Adrenal gland (tissue), 9 donors: ENCODE measurements at regions not wholly inside any gene's neighbourhood (a gene's known extent, or its start where the extent isn't known, plus 50 kb on each side); places are given as distances from the start of the nearest gene placed in this dataset.

Source experiments
- DNase-seq, 7 donors: peaks; one replicate each; pipeline ENCODE4 v3.0.0-alpha.2; 2019 to 2020
- H3K27ac ChIP-seq, 5 donors: fragments of 200-600 bp; sonication (generic) in 4 of 5; 1 replicate in 3 of 5; 2 replicates in 2 of 5; pipeline versions ENCODE4 v1.5.1 to v1.8.0; 2016 to 2020; ENCODE audit warnings: mild to moderate bottlenecking in 1 of 5
- H3K27me3 ChIP-seq: fragments of 200-600 bp; 2 replicates; pipeline ENCODE4 v1.8.0; 2021
- H3K36me3 ChIP-seq, 2 donors: fragments of 200-600 bp; replicated peaks in 1 of 2; 1 replicate in 1 of 2; 2 replicates in 1 of 2; pipeline versions ENCODE4 v1.5.1 to v1.8.0; 2018 to 2022
- H3K4me1 ChIP-seq, 2 donors: fragments of 200-600 bp; replicated peaks in 1 of 2; 1 replicate in 1 of 2; 2 replicates in 1 of 2; pipeline versions ENCODE4 v1.5.1 to v1.8.0; 2018 to 2021
- H3K4me3 ChIP-seq, 4 donors: fragments of 200-600 bp; sonication (generic) in 3 of 4; one replicate each; pipeline ENCODE4 v1.5.1; 2016 to 2018
- H3K9me3 ChIP-seq, 3 donors: fragments of 200-600 bp; sonication (generic) in 1 of 3; replicated peaks in 1 of 3; 1 replicate in 2 of 3; 2 replicates in 1 of 3; pipeline versions ENCODE4 v1.5.1 to v1.8.0; 2016 to 2021
- POLR2A ChIP-seq, 2 donors: fragments of 450-650 bp; IDR thresholded peaks; one replicate each; pipeline ENCODE4 v1.6.1; 2017; ENCODE audit warnings: antibody characterized with exemption in 2 of 2, mild to moderate bottlenecking in 2 of 2, moderate library complexity in 1 of 2
- WGBS, 4 donors: extraction: QIAGEN DNeasy Blood & Tissue Kit in 2 of 4; methylation state at CpG; one replicate each; pipeline versions ENCODE4 v1.1.5 to v1.1.7; 2013 to 2017; 5-methylcytosine and 5-hydroxymethylcytosine counted together
- intact Hi-C, 2 donors: fragments of 100-400 bp; cut with DNase I; formaldehyde crosslinking; loops; one replicate each; pipeline versions ENCODE4 v1.14.1 to v1.15.0; 2022 to 2023
- TF ChIP-seq, protein P1 (sequence below), 6 experiments: fragments of 450-650 bp in 4 of 6; fragments of 200-600 bp in 2 of 6; sonication (generic) in 1 of 6; IDR thresholded peaks; 1 replicate in 5 of 6; 2 replicates in 1 of 6; pipeline versions ENCODE4 v1.5.1 to v1.8.0; 2016 to 2021; ENCODE audit warnings: antibody characterized with exemption in 6 of 6, mild to moderate bottlenecking in 2 of 6, moderate library complexity in 1 of 6
- donor health status: healthy with polysubstance abuse.
- donor health status: Bipolar disorder and iron deficiency.
- donor health status: DM: yes; HTN: yes; CAD: no.
- donor health status: DM: no; HTN: no; CAD: no.
- donor health status: DM: no; HTN: no; CAD: no.

DNA sequence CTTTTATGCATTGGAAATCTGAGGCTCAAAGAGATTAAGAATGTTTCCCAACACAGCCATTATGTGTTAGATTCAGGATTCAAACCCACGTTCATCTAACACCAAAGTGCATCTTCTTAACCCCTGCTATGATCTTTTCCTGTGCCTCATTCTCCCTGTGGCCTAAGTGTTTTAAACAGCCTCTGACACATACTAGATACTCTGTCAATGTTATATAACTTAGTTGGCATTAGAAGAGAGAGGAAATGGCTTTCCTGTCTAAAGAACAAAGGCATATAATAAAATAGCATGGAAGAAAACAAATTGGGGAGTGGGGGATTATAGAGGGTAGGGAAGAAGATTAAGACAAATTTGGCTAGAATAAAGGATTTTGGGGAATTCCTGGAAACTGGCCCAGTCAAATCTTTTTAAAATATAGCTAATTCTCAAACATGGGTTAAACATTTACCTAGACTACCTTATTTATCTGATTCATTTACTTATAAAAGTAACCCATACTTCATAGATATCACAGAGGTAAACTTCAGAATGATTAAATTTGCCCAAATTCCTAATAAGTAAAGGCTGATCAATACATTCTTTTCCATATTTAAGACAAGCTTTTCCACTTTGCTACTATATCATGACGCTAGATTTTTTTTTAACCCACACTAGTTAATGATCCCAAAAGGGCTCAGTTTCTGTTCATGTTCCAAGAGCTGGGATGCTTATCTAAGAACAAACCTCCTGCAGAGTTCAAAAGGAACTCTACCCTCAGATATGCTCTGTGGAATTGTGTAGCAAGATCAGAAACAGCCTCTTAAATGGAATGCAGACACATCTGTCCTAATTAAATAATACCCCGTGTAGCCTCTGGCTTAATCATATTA is 122.9 kb upstream of the PTPRG start:
- TF ChIP-seq, protein P1, sequence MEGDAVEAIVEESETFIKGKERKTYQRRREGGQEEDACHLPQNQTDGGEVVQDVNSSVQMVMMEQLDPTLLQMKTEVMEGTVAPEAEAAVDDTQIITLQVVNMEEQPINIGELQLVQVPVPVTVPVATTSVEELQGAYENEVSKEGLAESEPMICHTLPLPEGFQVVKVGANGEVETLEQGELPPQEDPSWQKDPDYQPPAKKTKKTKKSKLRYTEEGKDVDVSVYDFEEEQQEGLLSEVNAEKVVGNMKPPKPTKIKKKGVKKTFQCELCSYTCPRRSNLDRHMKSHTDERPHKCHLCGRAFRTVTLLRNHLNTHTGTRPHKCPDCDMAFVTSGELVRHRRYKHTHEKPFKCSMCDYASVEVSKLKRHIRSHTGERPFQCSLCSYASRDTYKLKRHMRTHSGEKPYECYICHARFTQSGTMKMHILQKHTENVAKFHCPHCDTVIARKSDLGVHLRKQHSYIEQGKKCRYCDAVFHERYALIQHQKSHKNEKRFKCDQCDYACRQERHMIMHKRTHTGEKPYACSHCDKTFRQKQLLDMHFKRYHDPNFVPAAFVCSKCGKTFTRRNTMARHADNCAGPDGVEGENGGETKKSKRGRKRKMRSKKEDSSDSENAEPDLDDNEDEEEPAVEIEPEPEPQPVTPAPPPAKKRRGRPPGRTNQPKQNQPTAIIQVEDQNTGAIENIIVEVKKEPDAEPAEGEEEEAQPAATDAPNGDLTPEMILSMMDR (IDR thresholded peaks at IDR 0.05), result no peak
- TF ChIP-seq POLR2A (IDR thresholded peaks at IDR 0.05), result no peak
- DNase-seq, result no peak
- Histone ChIP-seq H3K27me3 (no peaks in the 10 kb centered on the region), H3K4me3 (no peak overlapping the region), H3K36me3 (no peaks in the 10 kb centered on the region), H3K4me1 (no peaks in the 10 kb centered on the region), H3K9me3 (no peaks in the 10 kb centered on the region), H3K27ac (no peak overlapping the region)
- intact Hi-C loops, result no loop called here
- 43 to 60% (median 57%) methylated on average over 3 of the region's 3 CpGs for WGBS, 4 donors

DNA sequence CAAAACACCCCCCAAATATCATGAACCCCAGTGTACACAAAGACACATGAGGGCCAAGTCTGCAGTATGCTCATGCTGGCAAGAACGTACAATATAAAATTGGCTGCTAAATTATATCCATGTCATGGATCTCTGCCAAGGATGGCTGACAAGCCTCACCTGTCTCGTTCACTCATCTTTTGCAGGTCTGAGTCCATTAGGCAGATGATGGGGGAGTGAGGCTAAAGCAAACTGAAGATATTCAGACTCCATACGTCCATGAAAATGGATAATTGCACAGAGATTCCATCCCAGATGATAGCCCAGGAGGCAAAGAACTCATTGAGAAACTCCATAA is 122.3 kb upstream of the PTPRG start:
- 60 to 75% (median 66%) methylated on average over 3 of the region's 3 CpGs for WGBS, 4 donors
- DNase-seq, result no peak
- H3K4me1 ChIP-seq, result no peaks in the 10 kb centered on the region
- H3K27ac ChIP-seq, result no peak overlapping the region
- TF ChIP-seq, protein P1 (IDR thresholded peaks at IDR 0.05), result no peak
- no peak for TF ChIP-seq POLR2A (IDR thresholded peaks at IDR 0.05)
- H3K9me3 ChIP-seq, result no peaks in the 10 kb centered on the region
- H3K36me3 ChIP-seq, result no peaks in the 10 kb centered on the region
- intact Hi-C loops, result no loop called here
- H3K4me3 ChIP-seq, result no peak overlapping the region
- H3K27me3 ChIP-seq, result no peaks in the 10 kb centered on the region

DNA sequence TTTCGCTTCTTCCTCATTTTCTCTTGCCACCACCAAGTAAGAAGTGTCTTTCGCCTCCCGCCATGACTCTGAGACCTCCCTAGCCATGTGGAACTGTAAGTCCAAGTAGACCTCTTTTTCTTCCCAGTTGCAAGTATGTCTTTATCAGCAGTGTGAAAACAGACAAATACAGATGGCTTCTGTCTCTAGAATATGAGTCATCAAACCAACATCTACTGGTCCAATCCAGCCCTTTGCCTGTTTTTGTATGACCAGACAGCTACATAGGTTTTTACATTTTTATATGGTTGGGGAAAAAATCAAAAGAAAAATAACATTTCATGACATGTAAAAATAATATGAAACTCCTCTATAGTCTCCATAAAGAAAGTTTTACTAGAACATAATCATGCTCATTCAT is 118.7 kb upstream of the PTPRG start:
- Histone ChIP-seq H3K9me3 (no peaks in the 10 kb centered on the region), H3K27me3 (no peaks in the 10 kb centered on the region), H3K4me1 (no peaks in the 10 kb centered on the region), H3K27ac (no peak overlapping the region), H3K4me3 (no peak overlapping the region), H3K36me3 (no peaks in the 10 kb centered on the region)
- intact Hi-C loops, result no loop called here
- WGBS, 4 donors, result 92 to 96% (median 95%) methylated on average over 3 of the region's 3 CpGs
- DNase-seq, result no peak
- TF ChIP-seq, protein P1 (IDR thresholded peaks at IDR 0.05), result no peak
- TF ChIP-seq POLR2A (IDR thresholded peaks at IDR 0.05), result no peak

DNA sequence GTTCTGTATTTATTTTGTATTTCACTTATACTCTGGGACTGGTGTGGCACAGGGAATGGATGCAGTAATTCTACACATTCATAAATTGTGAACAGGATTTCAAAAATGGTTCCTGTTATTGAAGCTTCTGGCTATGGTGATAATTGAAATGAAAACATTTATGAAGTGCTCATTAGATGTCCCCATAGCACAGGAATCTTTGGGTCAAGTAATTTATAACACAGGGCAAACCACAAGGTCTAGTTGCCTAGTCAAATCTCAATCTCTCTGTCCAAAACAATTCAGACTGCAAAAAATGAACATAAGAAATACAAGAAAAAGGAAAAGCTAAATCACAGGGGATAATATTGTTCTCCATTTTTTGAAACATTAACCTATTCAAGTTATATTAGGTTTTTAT is 117.5 kb upstream of the PTPRG start:
- DNase-seq, result no peak
- H3K27ac ChIP-seq, result no peak overlapping the region
- H3K4me3 ChIP-seq, result no peak overlapping the region
- no peaks in the 10 kb centered on the region for H3K36me3 ChIP-seq
- no peaks in the 10 kb centered on the region for H3K27me3 ChIP-seq
- no peaks in the 10 kb centered on the region for H3K4me1 ChIP-seq
- no peaks in the 10 kb centered on the region for H3K9me3 ChIP-seq
- TF ChIP-seq POLR2A (IDR thresholded peaks at IDR 0.05), result no peak
- TF ChIP-seq, protein P1 (IDR thresholded peaks at IDR 0.05), result no peak
- intact Hi-C loops, result no loop called here
